Fibroblast of mammary gland (primary cell): ENCODE measurements at regions not wholly inside any gene's neighbourhood (a gene's known extent, or its start where the extent isn't known, plus 50 kb on each side); places are given as distances from the start of the nearest gene placed in this dataset.

Experiments used
- DNase-seq: peaks from one replicate; pipeline ENCODE4 v3.0.0-alpha.2; 2010; ENCODE audit warnings: low read depth
- H3K4me3 ChIP-seq: 2 replicates; pipeline ENCODE4 v1.5.1; 2011; ENCODE audit warnings: low read depth, mild to moderate bottlenecking, low read length, moderate library complexity; ENCODE audit not compliant: control insufficient read depth
- CTCF ChIP-seq: conservative IDR thresholded peaks from 2 replicates; pipeline ENCODE4 v1.5.1; 2011; ENCODE audit warnings: low read depth, low read length, inconsistent platforms; ENCODE audit not compliant: control insufficient read depth, insufficient read depth

- no peak for TF ChIP-seq CTCF
- DNase-seq: no peak
- H3K4me3 ChIP-seq: no peak overlapping the region
These were observed 389.6 kb upstream of the PRKCQ start for GRCh38 chr10:6969659-6970058.

- no peak for DNase-seq
- no peak for TF ChIP-seq CTCF
- H3K4me3 ChIP-seq: no peak overlapping the region
These were observed 384.5 kb upstream of the PRKCQ start for GRCh38 chr10:6964543-6964942.

GRCh38 chr10:6962576-6962975 is 382.5 kb upstream of the PRKCQ start:
- no peak overlapping the region for H3K4me3 ChIP-seq
- DNase-seq: no peak
- no peak for TF ChIP-seq CTCF

GRCh38 chr10:6958711-6959110 is 378.6 kb upstream of the PRKCQ start:
- no peak for DNase-seq
- TF ChIP-seq CTCF: no peak
- no peak overlapping the region for H3K4me3 ChIP-seq

- no peak overlapping the region for H3K4me3 ChIP-seq
- no peak for DNase-seq
- TF ChIP-seq CTCF: no peak
These were observed 378.2 kb upstream of the PRKCQ start for GRCh38 chr10:6958254-6958653.

GRCh38 chr10:6957851-6958250 is 377.8 kb upstream of the PRKCQ start:
- H3K4me3 ChIP-seq: no peak overlapping the region
- TF ChIP-seq CTCF: no peak
- no peak for DNase-seq

- no peak overlapping the region for H3K4me3 ChIP-seq
- TF ChIP-seq CTCF: no peak
- DNase-seq: peak; percentile 1
These were observed 376.5 kb upstream of the PRKCQ start for GRCh38 chr10:6956562-6956961.
